ENCODE measurements at regions not wholly inside any gene's neighbourhood (a gene's known extent, or its start where the extent isn't known, plus 50 kb on each side); places are given as distances from the start of the nearest gene placed in this dataset.

DNA sequence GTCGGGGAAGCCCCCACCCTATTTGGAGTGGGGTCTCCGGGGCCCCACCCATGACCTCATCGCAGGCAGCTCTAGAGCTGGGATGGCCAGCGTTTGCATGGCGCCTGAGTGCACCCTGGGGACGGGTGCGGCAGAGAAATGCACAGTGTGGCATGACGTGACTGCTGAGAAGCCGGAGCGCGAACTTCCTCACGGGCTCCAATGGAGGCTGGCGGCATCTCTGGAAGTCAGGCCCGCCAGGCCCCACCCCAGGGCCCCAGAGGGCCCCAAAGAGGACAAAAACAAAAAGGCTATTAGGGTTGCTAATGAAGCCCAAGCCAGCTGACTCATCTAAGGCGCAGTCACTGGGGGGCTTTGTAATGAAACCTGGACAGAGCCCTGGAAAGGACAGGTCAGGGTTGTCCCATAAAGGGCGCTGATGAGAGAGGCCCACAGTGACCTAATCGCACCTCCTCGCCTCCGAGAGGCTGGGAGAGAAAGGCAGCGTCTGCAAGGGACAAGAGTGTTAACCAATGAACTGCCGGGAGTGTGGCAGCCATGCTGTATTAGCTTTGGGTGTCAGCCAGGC lies 86.0 kb upstream of the C1QTNF7 start:
- in situ Hi-C loops (cut with HindIII; ENCODE audit: low pct_unique_long_range_greater_than_20kb, low sequenced_read_pairs), result no loop called here
- no peak for DNase-seq (ENCODE audit: low read depth)

DNA sequence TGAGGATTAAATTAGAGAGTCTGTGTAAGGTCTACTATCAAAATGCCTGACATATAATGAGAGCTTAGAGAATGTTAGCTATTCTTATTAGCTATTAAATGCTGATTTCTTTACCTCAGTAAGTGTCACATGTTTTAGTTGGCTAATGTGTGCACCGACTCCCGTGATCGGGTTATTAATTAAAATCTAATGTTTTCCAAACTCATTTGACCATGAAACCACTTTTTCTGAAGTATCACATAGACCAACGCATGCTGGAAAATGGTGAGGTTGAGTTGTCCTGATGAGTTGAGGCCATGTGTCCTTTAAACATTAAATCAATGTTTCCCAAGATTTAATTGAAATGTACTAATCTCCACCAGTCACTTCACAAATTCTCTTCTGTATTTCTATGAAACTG lies 84.8 kb upstream of the C1QTNF7 start:
- peak; percentile 37 for DNase-seq (ENCODE audit: low read depth)
- in situ Hi-C loops (cut with HindIII; ENCODE audit: low pct_unique_long_range_greater_than_20kb, low sequenced_read_pairs), result no loop called here

DNA sequence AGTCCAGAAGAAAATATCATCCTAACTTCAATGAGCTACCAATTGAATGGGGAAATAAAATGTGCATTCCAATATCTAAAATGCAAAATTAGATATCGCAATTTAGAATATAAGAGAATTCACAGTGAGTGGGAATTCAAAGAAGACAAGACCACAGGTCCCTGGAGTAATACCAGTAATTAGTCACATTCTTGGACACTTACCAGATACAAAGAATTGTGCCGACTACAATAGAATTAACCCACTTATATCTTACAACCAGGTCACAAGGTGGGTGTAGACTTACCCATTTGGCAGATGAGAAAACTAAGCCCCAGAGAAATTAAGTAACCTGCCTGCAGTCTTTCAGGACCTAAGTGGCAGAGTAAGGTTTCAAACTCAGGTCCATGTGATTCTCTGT lies 84.3 kb upstream of the C1QTNF7 start:
- DNase-seq (ENCODE audit: low read depth), result no peak
- in situ Hi-C loops (cut with HindIII; ENCODE audit: low pct_unique_long_range_greater_than_20kb, low sequenced_read_pairs), result no loop called here

DNA sequence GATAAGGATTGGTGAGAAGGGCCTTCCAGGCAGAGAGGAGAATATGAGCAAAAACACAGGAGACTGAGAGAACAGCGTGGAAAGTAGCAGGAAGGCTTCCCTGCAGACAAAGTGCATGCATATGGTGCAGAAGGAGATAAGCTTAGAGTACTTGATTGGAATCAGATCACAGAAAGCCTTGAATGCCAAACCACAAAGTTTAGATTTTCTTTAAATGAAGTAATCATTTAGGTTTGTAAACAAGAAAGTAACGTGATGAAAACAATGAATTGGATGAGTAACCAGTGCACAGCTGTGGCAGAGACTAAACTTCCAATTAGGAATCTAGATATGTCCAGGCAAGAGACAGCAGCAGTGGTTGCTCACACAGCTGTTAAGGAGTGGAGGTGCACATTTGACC lies 83.8 kb upstream of the C1QTNF7 start:
- in situ Hi-C loops (cut with HindIII; ENCODE audit: low pct_unique_long_range_greater_than_20kb, low sequenced_read_pairs), result no loop called here
- no peak for DNase-seq (ENCODE audit: low read depth)

DNA sequence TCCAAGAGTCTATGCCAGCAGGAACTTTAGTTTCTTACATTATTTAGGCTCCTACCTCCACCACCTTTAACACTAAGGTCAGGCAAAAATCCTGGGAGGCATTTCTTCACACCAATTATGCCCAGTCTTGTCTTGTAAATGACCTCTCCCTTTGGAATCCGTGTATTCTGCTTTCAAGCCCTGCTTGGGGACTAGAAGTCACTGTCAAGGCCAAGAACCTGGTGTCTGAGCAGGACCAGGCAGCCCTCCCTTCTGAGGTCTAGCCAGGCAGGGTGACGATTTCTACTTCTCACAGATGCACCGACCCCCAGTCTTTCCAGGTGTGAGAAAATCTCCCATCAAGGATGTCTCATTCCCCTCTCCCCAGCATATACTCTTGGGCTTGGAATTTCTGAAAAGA lies 82.7 kb upstream of the C1QTNF7 start:
- DNase-seq (ENCODE audit: low read depth), result no peak
- in situ Hi-C loops (cut with HindIII; ENCODE audit: low pct_unique_long_range_greater_than_20kb, low sequenced_read_pairs), result no loop called here

DNA sequence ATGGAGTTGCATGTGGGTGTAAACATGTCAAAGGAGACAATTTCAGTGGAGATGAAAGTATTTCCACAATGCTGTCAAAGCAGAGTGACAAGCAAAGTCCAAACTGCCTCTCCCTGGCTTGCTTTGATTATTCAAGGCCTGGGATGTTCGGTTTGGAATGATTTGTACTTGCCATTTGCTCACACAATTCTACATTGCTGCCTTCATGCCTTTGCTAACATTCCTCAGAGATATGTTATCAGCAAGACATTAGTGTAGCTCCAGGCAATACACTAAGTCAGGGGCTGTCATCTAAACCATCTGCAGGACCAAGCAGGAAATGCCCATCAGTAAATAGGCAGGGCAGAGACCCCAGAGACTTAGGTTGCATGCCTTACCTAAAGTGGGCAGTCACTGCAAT lies 79.6 kb upstream of the C1QTNF7 start:
- in situ Hi-C loops (cut with HindIII; ENCODE audit: low pct_unique_long_range_greater_than_20kb, low sequenced_read_pairs), result no loop called here
- DNase-seq (ENCODE audit: low read depth), result no peak

DNA sequence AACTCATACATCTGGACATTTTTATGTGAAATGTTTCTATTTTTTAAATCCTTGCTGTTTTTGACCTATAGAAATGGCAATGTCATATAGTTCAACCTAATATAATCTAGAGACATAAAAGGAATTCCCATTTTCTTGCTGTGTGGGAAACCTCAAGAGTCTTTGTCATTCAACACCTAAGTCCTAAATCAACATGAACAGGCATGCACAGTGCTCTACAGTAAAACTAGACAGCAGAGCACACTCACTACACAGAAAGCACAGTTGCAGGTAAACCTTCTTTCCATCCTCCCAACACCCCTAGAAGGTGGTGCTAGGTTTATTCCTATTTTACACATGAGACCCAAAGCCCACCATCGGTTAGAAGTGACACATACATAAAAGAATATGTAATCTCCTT lies 79.1 kb upstream of the C1QTNF7 start:
- in situ Hi-C loops (cut with HindIII; ENCODE audit: low pct_unique_long_range_greater_than_20kb, low sequenced_read_pairs), result no loop called here
- no peak for DNase-seq (ENCODE audit: low read depth)

DNA sequence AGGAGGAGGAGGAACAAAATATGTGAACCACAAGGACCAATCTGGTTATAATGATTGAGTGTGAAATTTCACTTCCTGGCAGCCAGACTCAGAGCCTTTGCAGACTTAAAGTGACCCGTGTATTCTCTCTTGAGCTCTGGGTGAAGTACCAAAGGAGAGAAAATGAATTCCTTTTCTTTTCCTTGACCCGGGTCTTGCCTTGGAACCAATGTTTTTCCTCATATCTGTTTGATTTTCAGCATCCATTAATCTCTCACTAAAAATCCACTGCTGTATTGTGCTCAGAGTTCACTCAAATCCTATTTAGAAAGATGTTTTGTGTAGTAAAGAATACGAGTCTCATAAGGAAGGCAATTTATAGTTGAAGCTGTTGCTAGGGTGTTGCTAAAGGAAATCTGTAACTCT lies 78.3 kb upstream of the C1QTNF7 start:
- in situ Hi-C loops (cut with HindIII; ENCODE audit: low pct_unique_long_range_greater_than_20kb, low sequenced_read_pairs), result no loop called here
- DNase-seq (ENCODE audit: low read depth), result no peak

DNA sequence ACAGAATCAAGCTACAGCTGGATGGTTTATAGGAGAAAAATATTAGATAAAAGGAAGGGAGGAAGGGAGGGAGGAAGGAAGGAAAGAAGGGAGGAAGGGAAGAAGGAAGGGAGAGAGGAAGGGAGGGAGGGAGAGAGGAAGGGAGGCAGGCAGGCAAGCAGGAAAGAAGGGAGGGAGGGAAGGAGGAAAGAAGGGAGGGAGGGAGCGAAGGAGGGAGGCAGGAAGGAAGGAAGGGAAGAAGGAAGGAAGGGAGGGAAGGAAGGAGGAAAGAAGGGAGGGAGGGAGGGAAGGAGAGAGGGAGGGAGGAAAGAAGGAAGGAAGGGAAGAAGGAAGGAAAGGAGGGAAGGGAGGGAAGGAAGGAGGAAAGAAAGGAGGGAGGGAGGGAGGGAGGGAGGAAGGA lies 77.9 kb upstream of the C1QTNF7 start:
- no peak for DNase-seq (ENCODE audit: low read depth)
- in situ Hi-C loops (cut with HindIII; ENCODE audit: low pct_unique_long_range_greater_than_20kb, low sequenced_read_pairs), result no loop called here

DNA sequence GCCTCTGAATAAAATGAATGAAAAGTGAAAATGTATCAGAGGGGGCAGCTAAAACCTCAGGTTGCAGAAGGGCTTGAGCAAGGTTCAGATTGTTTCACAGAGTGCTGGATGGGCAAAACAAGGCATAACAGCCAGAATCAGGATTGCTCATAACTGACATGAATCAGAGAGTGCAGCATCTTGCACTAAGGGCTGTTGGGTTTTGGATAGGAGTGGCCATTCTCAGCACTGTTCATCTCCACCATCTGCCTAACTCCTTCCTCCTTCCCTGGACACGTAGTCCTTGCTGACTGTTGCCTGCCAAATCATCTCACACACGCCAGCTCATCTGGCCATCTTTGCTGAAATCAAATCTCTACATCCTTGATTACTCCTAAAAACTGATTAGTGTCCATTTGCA lies 75.3 kb upstream of the C1QTNF7 start:
- in situ Hi-C loops (cut with HindIII; ENCODE audit: low pct_unique_long_range_greater_than_20kb, low sequenced_read_pairs), result no loop called here
- no peak for DNase-seq (ENCODE audit: low read depth)

DNA sequence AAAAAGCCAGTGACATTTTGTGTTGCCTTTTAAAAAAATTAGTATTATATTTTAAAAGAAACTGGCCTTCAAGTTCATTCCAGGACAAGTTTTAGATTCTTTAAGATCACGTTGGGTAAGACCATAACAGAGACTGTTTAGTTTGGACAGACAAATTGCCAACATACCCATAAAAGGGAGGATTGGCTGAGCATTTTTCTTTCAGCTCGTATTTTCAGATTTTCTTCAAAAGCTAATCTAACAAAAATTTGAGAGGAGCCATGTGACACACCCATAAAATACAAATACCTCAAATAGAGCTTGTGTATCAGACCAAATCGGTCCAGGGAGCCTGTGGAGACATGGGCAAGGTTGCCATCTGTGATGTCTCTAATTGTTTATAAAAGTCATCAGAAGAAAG lies 74.6 kb upstream of the C1QTNF7 start:
- in situ Hi-C loops (cut with HindIII; ENCODE audit: low pct_unique_long_range_greater_than_20kb, low sequenced_read_pairs), result no loop called here
- DNase-seq (ENCODE audit: low read depth), result no peak

DNA sequence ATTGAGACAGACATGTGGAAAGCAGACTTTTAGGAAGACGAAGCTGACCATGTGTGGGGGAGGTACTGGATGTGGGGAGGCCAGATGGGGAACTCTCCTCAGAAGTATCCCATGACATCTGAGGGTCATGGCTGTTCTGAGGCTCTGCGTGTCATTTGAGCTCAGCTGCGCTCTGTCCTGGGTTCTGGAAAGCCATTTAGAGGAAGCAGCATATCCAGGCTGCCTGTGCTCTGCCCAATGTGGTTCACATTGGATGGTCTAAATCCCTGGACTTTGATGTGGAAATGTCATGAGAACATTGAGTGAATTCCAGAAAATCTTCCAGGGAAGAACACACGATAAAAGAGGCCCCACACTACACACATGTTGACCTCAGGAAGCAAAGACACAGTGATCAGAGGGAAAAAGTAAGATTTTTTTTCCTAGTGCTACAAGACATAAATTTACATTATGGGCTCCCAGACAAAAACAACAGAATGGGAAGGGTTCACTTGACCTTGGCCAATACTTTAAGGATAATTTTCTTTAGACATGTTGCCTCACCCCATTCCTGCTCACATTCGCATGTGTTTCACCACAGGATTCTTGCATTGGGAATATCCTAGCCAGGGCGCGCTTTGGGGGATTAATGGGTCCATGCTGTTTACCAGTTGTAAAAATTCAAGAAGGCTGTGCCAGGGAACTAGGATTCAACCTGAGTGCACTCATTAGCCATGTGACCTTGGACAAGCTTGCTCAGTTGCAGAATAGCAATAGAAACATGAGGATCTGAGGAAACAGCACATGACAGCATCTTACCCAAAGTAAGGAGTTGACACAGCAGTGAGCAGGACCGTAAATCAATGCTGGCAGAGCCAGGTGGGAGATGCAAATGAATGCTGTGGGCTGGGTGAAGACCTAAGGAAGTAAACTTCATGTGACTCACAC lies 73.2 kb upstream of the C1QTNF7 start:
- DNase-seq (ENCODE audit: low read depth), result no peak
- in situ Hi-C loops (cut with HindIII; ENCODE audit: low pct_unique_long_range_greater_than_20kb, low sequenced_read_pairs), result no loop called here

DNA sequence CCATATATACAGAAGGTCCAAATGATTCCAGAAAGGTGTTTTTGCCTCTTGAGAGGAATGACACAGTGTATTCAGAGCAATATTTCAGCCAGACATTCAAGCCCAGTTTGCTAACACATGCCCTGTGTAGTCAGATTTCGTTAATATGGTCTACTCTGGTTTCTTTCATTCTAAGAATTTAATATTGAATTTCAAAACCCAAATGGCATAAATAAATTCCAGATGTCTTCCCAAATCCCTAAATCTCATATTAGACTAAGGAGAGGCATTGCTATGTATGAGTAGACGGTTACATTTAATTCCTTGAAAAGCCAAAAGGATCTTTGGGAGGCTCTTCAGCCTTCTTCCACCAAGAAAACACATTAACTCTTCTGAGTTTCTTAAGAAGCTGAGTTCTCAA lies 66.3 kb upstream of the C1QTNF7 start:
- no peak for DNase-seq (ENCODE audit: low read depth)
- in situ Hi-C loops (cut with HindIII; ENCODE audit: low pct_unique_long_range_greater_than_20kb, low sequenced_read_pairs), result no loop called here

DNA sequence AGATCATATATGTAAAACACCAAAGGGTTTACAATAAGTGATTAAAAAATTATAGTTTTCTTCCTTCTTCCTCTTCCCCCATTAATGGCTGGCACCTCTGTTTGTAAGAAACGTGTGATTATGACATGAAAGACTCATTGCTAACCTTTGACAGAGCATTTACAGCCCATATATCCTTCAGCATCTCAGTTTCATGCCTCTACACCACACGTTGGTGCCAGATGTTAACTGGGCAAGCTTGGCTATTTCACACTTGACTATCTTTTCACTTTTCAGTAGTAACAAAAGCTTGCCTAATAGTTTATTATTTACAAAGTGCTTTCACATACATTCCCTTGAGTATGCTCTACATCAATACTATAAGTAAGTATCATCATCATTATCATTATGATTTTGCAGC lies 65.3 kb upstream of the C1QTNF7 start:
- in situ Hi-C loops (cut with HindIII; ENCODE audit: low pct_unique_long_range_greater_than_20kb, low sequenced_read_pairs), result no loop called here
- no peak for DNase-seq (ENCODE audit: low read depth)

DNA sequence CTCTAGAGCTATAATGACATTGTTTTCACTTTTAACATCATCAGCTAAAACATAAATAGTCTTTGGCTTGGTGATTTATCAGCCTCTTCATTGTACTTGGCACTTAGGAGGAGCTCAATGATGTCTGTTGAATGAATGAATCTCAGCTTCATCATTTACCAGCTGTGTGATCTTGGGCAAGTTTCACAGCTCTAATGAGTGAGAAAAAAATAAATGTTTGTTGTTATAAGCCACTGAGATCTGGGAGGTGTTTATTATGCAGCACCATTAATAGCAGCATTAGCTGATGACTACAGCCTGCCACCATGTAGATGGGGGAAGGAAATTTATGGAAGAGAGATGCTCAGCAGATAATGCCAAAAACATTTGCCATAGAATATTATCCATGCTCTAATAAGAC lies 63.6 kb upstream of the C1QTNF7 start:
- in situ Hi-C loops (cut with HindIII; ENCODE audit: low pct_unique_long_range_greater_than_20kb, low sequenced_read_pairs), result no loop called here
- DNase-seq (ENCODE audit: low read depth), result no peak

DNA sequence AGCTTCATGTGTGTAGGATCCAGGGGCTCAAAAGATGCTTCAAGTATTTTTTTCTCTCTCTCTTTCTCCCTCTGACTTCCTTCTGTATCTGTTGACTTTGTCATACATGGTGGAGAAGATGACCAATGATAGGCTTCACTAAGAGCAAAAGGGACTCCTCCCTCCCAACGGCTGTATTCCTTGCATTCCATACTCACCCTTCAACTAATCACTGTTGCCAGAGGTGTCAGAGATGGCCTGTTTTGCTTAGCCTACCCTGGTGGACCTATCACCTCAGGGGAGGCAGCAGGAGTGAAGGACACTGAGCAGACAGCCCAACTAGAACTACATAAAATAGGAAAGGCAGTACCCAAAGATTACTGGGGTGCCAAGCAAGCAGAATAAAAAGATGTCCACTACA lies 62.2 kb upstream of the C1QTNF7 start:
- DNase-seq (ENCODE audit: low read depth), result no peak
- in situ Hi-C loops (cut with HindIII; ENCODE audit: low pct_unique_long_range_greater_than_20kb, low sequenced_read_pairs), result no loop called here

DNA sequence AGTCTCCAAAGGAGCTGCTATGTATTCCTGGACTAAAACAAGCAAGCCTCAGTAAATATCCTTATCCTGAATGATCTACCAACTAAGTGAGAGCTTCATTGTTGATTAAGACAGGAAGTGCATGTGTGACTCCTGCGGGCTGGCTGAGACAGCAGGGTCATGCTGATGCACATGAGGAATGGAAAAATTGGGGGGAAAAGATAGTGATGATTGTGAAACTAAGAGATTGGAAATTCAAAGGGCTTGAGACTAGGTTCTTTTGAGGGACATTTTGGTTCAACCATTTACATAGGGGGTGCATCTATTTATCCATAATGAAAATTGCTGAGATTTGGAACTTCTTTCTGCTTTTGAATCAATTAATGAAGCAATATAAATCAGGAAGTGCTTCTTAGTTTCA lies 61.1 kb upstream of the C1QTNF7 start:
- DNase-seq (ENCODE audit: low read depth), result no peak
- in situ Hi-C loops (cut with HindIII; ENCODE audit: low pct_unique_long_range_greater_than_20kb, low sequenced_read_pairs), result no loop called here

DNA sequence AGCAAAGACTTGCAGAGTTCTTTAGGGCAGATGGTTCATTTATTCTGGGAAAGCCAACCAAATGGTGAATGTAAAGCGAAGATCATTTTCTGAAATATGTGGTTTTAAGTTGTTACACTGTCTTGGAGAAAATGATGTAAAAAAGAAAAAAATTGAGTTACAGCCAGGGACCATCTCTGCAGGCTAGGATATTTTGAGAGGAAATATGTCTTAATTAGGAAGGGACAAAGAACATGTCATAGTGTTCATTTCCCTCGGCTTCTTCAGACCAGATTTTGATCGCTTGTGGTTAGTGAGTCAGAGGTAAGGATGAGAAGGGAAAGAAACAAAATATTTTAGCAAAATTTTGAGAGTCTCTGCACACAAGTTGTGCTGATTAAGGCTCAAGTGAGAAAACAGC lies 59.0 kb upstream of the C1QTNF7 start:
- no peak for DNase-seq (ENCODE audit: low read depth)

DNA sequence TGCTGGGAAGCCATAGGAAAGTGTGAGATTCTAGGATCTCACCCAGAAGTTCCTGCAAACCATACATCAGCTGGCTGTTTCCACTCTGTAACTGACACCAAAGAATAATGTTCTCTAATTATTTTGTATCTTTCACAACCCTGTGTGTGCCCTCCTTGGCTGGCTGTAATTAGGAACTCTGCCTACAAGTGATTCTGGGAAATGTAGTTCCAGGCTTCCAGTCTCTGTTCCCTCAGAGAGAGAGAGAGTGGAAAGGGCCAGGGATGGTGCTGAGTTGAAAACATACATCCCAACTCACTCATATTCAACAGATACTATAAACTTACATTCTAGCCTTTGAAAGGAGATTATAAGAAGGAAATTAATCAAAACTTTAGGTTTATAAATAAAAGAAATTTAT lies 57.5 kb upstream of the C1QTNF7 start:
- no peak for DNase-seq (ENCODE audit: low read depth)
- in situ Hi-C loops (cut with HindIII; ENCODE audit: low pct_unique_long_range_greater_than_20kb, low sequenced_read_pairs), result no loop called here

More for the DNA sequence above, 59.0 kb upstream of the C1QTNF7 start:
- in situ Hi-C loops (cut with HindIII; ENCODE audit: low pct_unique_long_range_greater_than_20kb, low sequenced_read_pairs), result no loop called here

DNA sequence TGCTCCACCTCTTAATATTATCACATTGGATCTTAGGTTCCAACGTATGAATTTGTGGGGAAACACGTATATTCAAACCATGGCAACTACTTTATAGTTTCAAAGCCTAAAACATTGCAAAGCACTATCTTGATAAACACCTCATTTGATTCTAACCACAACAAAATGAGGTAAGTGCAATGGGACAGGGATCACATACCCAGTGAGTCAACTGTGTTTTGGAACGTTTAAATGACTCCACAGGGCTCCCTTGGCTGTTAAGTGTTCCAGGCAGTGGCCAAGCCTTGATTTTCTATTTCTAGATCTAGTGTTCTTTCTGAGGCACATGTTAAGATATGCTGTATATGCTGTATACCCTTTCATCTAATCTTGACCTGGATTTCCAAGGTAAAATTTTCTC lies 54.5 kb upstream of the C1QTNF7 start:
- no peak for DNase-seq (ENCODE audit: low read depth)
- in situ Hi-C loops (cut with HindIII; ENCODE audit: low pct_unique_long_range_greater_than_20kb, low sequenced_read_pairs), result no loop called here
